Esophagus muscularis mucosa (tissue), 4 donors: ENCODE measurements at regions not wholly inside any gene's neighbourhood (a gene's known extent, or its start where the extent isn't known, plus 50 kb on each side); places are given as distances from the start of the nearest gene placed in this dataset.
"Not testable (repeated sequence)": the region's sequence is repeated elsewhere in the genome, so short reads cannot be mapped to it uniquely, and the experiment has no call there.

ENCODE experiments used
- EP300 ChIP-seq: sonication (generic); formaldehyde crosslinking; IDR thresholded peaks from one replicate; pipeline ENCODE4 v1.6.1; 2017; ENCODE audit warnings: antibody characterized with exemption
- POLR2A ChIP-seq: fragments of 450-650 bp; IDR thresholded peaks from one replicate; pipeline ENCODE4 v1.6.1; 2017; ENCODE audit warnings: antibody characterized with exemption, moderate library complexity, mild to moderate bottlenecking, low read depth
- POLR2AphosphoS5 ChIP-seq, 2 donors: sonication (generic); formaldehyde crosslinking; IDR thresholded peaks; one replicate each; pipeline ENCODE4 v1.6.1; 2017; ENCODE audit warnings: antibody characterized with exemption in 2 of 2
- TF ChIP-seq, protein P1 (sequence below), 3 experiments: fragments of 200-600 bp in 2 of 3; fragments of 450-650 bp in 1 of 3; sonication (generic) in 2 of 3; IDR thresholded peaks; one replicate each; pipeline ENCODE4 v1.5.1; 2017 to 2019; ENCODE audit warnings: antibody characterized with exemption in 3 of 3, mild to moderate bottlenecking in 2 of 3, moderate library complexity in 1 of 3

- TF ChIP-seq, protein P1, sequence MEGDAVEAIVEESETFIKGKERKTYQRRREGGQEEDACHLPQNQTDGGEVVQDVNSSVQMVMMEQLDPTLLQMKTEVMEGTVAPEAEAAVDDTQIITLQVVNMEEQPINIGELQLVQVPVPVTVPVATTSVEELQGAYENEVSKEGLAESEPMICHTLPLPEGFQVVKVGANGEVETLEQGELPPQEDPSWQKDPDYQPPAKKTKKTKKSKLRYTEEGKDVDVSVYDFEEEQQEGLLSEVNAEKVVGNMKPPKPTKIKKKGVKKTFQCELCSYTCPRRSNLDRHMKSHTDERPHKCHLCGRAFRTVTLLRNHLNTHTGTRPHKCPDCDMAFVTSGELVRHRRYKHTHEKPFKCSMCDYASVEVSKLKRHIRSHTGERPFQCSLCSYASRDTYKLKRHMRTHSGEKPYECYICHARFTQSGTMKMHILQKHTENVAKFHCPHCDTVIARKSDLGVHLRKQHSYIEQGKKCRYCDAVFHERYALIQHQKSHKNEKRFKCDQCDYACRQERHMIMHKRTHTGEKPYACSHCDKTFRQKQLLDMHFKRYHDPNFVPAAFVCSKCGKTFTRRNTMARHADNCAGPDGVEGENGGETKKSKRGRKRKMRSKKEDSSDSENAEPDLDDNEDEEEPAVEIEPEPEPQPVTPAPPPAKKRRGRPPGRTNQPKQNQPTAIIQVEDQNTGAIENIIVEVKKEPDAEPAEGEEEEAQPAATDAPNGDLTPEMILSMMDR (IDR thresholded peaks at IDR 0.05), result peak in 1 of 3 experiments; percentile 10
- not testable (repeated sequence) for TF ChIP-seq POLR2AphosphoS5 (IDR thresholded peaks at IDR 0.05); EP300; POLR2A
These were observed 332.0 kb downstream of the ZNF248 start for GRCh38 chr10:37525410-37525809.
